ENCODE measurements at regions not wholly inside any gene's neighbourhood (a gene's known extent, or its start where the extent isn't known, plus 50 kb on each side); places are given as distances from the start of the nearest gene placed in this dataset.

GRCh38 chr2:52428224-52428623 lies 1339.4 kb upstream of the CHAC2 start:
- TF ChIP-seq, protein P1, sequence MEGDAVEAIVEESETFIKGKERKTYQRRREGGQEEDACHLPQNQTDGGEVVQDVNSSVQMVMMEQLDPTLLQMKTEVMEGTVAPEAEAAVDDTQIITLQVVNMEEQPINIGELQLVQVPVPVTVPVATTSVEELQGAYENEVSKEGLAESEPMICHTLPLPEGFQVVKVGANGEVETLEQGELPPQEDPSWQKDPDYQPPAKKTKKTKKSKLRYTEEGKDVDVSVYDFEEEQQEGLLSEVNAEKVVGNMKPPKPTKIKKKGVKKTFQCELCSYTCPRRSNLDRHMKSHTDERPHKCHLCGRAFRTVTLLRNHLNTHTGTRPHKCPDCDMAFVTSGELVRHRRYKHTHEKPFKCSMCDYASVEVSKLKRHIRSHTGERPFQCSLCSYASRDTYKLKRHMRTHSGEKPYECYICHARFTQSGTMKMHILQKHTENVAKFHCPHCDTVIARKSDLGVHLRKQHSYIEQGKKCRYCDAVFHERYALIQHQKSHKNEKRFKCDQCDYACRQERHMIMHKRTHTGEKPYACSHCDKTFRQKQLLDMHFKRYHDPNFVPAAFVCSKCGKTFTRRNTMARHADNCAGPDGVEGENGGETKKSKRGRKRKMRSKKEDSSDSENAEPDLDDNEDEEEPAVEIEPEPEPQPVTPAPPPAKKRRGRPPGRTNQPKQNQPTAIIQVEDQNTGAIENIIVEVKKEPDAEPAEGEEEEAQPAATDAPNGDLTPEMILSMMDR (IDR thresholded peaks at IDR 0.05; ENCODE audit: insufficient read depth, low read length, poor library complexity, severe bottlenecking) = no peak
- no peak for TF ChIP-seq EZH2phosphoT487 (conservative IDR thresholded peaks at IDR 0.05; ENCODE audit: low read length)

Measured in SU-DHL-6 (cell line).